Peyer's patch (tissue), 4 donors: ENCODE measurements at regions not wholly inside any gene's neighbourhood (a gene's known extent, or its start where the extent isn't known, plus 50 kb on each side); places are given as distances from the start of the nearest gene placed in this dataset.
A peak's percentile ranks its signal among the peaks of the same experiment; 100 is the strongest.

Experiments used
- DNase-seq, 3 donors: peaks; one replicate each; pipeline ENCODE4 v3.0.0-alpha.2; 2017 to 2019
- H3K27ac ChIP-seq, 4 donors: fragments of 200-600 bp; sonication (generic); one replicate each; pipeline ENCODE4 v1.5.1; 2016 to 2019
- H3K27me3 ChIP-seq, 2 donors: fragments of 200-600 bp; sonication (generic); one replicate each; pipeline ENCODE4 v1.5.1; 2019
- H3K36me3 ChIP-seq, 3 donors: fragments of 200-600 bp; sonication (generic); one replicate each; pipeline ENCODE4 v1.5.1; 2016 to 2019
- H3K4me1 ChIP-seq, 4 donors: fragments of 200-600 bp; sonication (generic); one replicate each; pipeline ENCODE4 v1.5.1; 2016 to 2019
- H3K4me3 ChIP-seq, 4 donors: fragments of 200-600 bp; sonication (generic); 1 replicate in 3 of 4; 2 replicates in 1 of 4; pipeline ENCODE4 v1.5.1; 2016 to 2019; ENCODE audit warnings: mild to moderate bottlenecking in 1 of 4
- H3K9me3 ChIP-seq, 4 donors: fragments of 200-600 bp; sonication (generic); one replicate each; pipeline ENCODE4 v1.5.1; 2016 to 2019; ENCODE audit warnings: mild to moderate bottlenecking in 1 of 4
- POLR2A ChIP-seq, 2 donors: fragments of 450-650 bp; IDR thresholded peaks; one replicate each; pipeline ENCODE4 v1.5.1; 2017; ENCODE audit warnings: antibody characterized with exemption in 2 of 2, mild to moderate bottlenecking in 2 of 2, moderate library complexity in 2 of 2
- TF ChIP-seq, protein P1 (sequence below), 6 experiments: fragments of 450-650 bp in 4 of 6; fragments of 200-600 bp in 2 of 6; sonication (generic) in 1 of 6; IDR thresholded peaks; one replicate each; pipeline ENCODE4 v1.5.1; 2017 to 2019; ENCODE audit warnings: antibody characterized with exemption in 6 of 6, mild to moderate bottlenecking in 3 of 6, moderate library complexity in 1 of 6

DNA sequence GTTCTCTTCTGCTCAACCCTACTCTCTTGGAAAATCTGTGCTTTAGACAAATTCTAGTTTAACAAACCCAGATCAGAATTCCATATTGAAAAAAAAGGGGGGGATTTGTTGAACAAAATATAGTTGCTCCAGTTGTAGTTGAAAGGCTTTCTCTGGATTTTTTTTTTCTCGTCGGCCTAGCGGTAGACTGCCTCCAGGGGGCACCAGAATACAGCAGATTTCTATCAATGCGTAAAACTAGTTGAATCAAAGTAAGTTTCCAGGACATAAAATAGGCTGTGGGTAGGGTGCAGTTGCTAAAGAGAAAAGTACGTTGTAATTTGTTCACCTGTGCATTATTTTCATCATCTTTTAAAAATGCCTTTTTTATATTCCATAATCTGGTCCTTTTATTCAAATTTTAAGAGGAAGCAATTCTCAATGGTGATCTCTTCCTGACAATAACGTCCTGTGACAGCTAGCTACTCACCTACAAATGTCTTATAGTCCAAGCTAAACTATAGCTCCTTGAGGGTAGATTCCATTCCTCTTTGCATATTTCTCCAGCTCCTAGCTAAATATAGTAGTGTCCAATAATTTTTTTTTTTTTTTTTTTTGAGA lies 105.4 kb downstream of the PERP start:
- Histone ChIP-seq H3K27ac (no peak overlapping the region), H3K4me3 (no peak overlapping the region), H3K4me1 (no peaks in the 10 kb centered on the region), H3K36me3 (no peaks in the 10 kb centered on the region), H3K27me3 (no peaks in the 10 kb centered on the region), H3K9me3 (peaks cover 0 to 5% (median 2%) of the 10 kb centered on the region in 4 donors)
- no peak for TF ChIP-seq POLR2A (IDR thresholded peaks at IDR 0.05)
- TF ChIP-seq, protein P1, sequence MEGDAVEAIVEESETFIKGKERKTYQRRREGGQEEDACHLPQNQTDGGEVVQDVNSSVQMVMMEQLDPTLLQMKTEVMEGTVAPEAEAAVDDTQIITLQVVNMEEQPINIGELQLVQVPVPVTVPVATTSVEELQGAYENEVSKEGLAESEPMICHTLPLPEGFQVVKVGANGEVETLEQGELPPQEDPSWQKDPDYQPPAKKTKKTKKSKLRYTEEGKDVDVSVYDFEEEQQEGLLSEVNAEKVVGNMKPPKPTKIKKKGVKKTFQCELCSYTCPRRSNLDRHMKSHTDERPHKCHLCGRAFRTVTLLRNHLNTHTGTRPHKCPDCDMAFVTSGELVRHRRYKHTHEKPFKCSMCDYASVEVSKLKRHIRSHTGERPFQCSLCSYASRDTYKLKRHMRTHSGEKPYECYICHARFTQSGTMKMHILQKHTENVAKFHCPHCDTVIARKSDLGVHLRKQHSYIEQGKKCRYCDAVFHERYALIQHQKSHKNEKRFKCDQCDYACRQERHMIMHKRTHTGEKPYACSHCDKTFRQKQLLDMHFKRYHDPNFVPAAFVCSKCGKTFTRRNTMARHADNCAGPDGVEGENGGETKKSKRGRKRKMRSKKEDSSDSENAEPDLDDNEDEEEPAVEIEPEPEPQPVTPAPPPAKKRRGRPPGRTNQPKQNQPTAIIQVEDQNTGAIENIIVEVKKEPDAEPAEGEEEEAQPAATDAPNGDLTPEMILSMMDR (IDR thresholded peaks at IDR 0.05), result peak; percentile 56 to 93 (median 89)
- peak; percentile 41 to 87 (median 64) for DNase-seq

DNA sequence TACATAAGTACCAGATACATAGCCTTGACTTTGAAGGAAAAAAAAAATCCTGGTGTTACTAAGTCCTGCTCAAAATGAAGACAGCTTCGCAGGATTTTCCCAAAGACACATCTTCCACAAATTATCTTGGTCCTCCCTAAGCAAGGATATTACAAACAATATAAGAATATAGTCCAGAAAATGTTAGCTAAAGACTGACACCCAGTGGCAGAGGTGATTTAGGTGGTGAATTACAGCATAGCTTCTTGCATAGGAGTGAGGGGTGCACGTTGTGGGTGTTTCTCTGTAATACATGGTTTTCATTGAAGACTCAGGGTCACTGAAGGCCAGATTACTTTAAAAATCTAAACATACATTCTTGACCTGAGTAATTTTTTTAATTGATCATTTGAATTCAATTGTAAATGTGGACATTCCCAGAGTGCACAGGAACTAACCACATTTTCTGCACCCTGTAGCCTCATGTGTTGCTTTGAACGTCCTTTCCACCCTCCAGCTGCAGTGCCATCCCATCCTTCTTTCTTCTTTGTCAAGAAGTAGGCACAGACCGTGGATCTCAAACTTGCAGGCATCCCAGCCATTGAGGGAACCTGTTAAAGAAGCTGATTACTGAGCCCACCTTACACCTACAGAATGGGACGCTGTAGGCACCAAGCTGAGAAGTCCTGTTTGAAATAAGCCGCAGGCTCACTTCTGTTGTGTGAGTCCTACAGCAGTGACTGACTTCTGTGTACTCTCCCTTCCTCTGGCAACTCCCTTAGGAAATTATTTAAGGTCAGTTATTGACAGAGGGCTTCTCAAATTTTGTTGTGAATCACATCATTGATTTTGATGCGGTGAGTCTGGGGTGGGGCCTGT lies 102.6 kb downstream of the PERP start:
- Histone ChIP-seq H3K9me3 (no peaks in the 10 kb centered on the region), H3K4me1 (no peaks in the 10 kb centered on the region), H3K4me3 (no peak overlapping the region), H3K27ac (no peak overlapping the region), H3K36me3 (no peaks in the 10 kb centered on the region), H3K27me3 (no peaks in the 10 kb centered on the region)
- peak in 1 of 3 donors; percentile 50 for DNase-seq
- no peak for TF ChIP-seq POLR2A (IDR thresholded peaks at IDR 0.05)
- TF ChIP-seq, protein P1 (IDR thresholded peaks at IDR 0.05), result peak in 4 of 6 experiments; percentile 36 to 64 (median 59)

DNA sequence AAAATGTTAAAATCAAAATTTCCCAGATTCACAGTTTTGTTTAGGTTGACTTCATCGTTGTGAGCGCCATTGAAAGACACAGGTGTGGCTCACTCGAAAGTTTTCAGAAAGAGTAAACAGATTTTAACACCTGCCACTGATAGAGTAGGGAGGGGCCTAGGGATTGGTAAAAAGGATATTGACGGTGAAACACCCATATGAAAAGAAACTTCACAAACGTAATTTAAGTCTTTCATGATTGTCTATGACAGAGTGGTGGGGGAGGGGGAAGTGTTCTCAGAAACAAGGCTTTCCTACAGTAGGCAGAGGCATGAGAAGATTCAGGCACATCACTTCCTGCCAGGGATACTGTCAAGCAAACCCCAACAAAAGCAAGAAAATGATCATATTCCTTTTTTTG lies 101.4 kb downstream of the PERP start:
- Histone ChIP-seq H3K9me3 (no peaks in the 10 kb centered on the region), H3K27ac (no peak overlapping the region), H3K4me3 (no peak overlapping the region), H3K36me3 (no peaks in the 10 kb centered on the region), H3K4me1 (no peaks in the 10 kb centered on the region), H3K27me3 (no peaks in the 10 kb centered on the region)
- no peak for DNase-seq
- TF ChIP-seq, protein P1 (IDR thresholded peaks at IDR 0.05), result no peak
- TF ChIP-seq POLR2A (IDR thresholded peaks at IDR 0.05), result no peak

DNA sequence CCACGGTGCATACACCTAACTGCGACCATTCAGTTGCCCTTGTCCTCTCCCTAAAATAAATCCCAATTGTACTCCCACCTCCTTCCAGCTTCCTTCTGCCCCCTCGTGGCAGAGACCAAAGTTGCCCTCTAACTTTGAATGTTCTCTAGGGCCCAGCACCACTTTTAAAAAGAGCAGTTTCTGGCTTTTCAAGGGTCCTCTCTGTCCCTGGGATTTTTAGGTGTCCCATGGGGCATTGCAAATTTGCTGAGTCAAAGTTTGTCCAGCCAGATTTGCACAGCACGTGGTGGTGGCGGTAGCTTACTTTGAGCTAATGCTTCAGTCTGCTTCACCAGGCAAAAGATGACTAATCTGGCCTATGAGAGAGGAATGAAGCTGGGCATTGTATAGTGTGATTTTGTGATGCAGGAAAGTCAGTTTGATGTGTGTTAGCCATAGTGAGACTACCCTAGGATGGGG lies 100.2 kb downstream of the PERP start:
- Histone ChIP-seq H3K4me1 (no peaks in the 10 kb centered on the region), H3K27me3 (no peaks in the 10 kb centered on the region), H3K4me3 (no peak overlapping the region), H3K9me3 (no peaks in the 10 kb centered on the region), H3K36me3 (no peaks in the 10 kb centered on the region), H3K27ac (no peak overlapping the region)
- no peak for TF ChIP-seq POLR2A (IDR thresholded peaks at IDR 0.05)
- TF ChIP-seq, protein P1 (IDR thresholded peaks at IDR 0.05), result peak in 5 of 6 experiments; percentile 6 to 52 (median 49)
- peak in 1 of 3 donors; percentile 56 for DNase-seq

DNA sequence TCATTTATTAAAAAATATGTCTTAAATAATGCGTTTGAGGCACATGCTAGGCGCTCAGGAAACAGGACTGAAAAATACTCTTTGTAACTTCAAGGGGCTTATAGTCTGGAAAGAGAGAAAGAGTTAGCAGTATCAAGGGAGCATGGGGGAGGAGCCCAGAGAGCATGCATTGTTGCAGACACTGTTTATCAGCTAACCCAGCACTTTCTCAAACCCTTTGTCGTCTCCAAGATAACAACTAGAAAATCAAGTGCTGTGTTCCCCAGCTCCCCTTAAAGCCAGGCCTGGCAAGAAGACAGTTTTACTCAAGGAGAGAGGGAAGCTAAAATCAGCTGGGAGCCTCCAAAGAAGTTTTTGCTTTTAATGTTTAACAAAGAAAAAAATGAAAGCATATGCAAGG lies 98.4 kb downstream of the PERP start:
- no peaks in the 10 kb centered on the region for H3K36me3 ChIP-seq
- no peaks in the 10 kb centered on the region for H3K9me3 ChIP-seq
- no peaks in the 10 kb centered on the region for H3K27me3 ChIP-seq
- no peaks in the 10 kb centered on the region for H3K4me1 ChIP-seq
- TF ChIP-seq, protein P1 (IDR thresholded peaks at IDR 0.05), result no peak
- TF ChIP-seq POLR2A (IDR thresholded peaks at IDR 0.05), result no peak
- DNase-seq, result no peak
- H3K27ac ChIP-seq, result no peak overlapping the region
- H3K4me3 ChIP-seq, result no peak overlapping the region
